SK-N-MC (cell line): ENCODE measurements at regions not wholly inside any gene's neighbourhood (a gene's known extent, or its start where the extent isn't known, plus 50 kb on each side); places are given as distances from the start of the nearest gene placed in this dataset.

Experiments used
- EZH2 ChIP-seq: fragments of 200-600 bp; sonication (generic); IDR thresholded peaks from one replicate; pipeline ENCODE4 v1.6.1; 2017; ENCODE audit warnings: antibody characterized with exemption
- FOXP2 ChIP-seq: optimal IDR thresholded peaks from 2 replicates; pipeline ENCODE3; 2011; ENCODE audit warnings: mild to moderate bottlenecking, moderate library complexity; ENCODE audit not compliant: insufficient read depth; ENCODE audit errors: extremely low read length, control extremely low read depth
- POLR2AphosphoS5 ChIP-seq: IDR thresholded peaks from 2 replicates; pipeline ENCODE4 v1.6.1; 2012; ENCODE audit warnings: mild to moderate bottlenecking, low read depth, low read length, borderline replicate concordance

DNA sequence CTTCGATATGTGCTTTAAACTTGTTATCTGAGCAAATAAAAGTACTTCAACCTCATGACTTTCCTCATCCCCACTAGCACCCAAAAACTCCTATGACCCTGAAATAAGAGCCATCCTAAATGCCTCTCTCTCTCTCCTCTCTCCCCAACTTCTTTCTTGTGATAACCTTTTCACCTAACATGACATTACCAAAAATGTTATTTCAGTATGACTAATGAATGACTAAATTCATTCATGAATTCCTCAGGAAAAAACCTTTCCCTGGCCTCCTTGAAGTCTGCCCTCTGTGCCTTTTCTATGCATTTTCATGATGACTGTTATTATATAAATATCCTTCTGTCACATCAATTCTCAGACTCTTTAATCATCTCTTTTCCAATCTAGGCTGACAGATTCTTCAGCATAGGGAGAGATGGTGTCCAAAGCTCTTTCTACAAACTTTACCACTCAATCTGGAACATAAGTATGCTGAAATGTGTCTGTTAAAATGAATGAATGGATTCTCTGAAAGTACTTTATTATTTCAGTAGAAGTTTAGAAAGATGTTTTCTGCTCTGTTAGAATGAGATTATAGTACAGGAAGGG, 114.3 kb upstream of the GGTLC1 start:
- TF ChIP-seq POLR2AphosphoS5 (no peak), EZH2 (no peak), FOXP2 (no peak)
